Activated CD8-positive, alpha-beta memory T cell treated with anti-CD3 and anti-CD28 coated beads for 4 hours (primary cell): ENCODE measurements at regions not wholly inside any gene's neighbourhood (a gene's known extent, or its start where the extent isn't known, plus 50 kb on each side); places are given as distances from the start of the nearest gene placed in this dataset.
"Not testable (repeated sequence)": the region's sequence is repeated elsewhere in the genome, so short reads cannot be mapped to it uniquely, and the experiment has no call there.

ENCODE experiments used
- DNase-seq, 2 donors: peaks; one replicate each; pipeline ENCODE4 v3.0.0-alpha.2; 2020; ENCODE audit warnings: low read depth in 2 of 2

DNA sequence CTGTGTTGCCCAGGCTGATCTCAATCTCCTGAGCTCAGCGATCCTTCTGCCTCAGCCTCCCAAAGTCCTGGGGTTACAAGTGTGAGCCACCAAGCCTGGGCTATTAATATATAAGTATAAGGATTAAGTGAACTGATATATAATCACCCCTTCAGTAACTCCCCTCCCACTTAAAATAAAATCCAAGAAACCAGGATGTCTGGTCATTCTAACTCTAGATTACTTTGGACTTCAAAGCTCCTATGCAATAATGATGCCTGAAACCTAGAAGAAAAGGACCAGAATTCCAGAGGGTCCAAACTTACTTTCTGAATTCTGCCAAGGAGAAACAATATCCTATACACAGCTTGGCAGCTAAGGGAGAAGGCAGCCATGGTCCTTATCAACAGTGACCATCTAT, 206.8 kb upstream of the ZNF217 start:
- DNase-seq, result no peak

DNA sequence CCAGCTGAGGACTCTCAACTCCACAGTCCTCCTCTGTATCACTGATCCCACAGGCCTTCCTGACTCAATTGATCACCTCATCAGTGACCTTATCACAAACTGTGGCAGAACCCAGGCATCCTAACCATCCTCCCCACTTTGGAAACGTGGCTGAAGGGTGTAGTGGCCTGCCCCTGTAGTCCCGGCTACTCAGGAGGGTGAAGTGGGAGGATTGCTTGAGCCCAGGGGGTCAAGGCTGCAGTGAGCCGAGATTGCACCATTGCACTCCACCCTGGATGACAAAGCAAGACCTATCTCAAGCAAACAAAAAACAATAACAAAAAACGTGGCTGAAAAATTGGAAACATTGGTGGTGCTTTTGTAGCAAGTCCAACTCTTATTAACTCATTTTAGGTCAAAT, 203.4 kb upstream of the ZNF217 start:
- DNase-seq, result no peak

DNA sequence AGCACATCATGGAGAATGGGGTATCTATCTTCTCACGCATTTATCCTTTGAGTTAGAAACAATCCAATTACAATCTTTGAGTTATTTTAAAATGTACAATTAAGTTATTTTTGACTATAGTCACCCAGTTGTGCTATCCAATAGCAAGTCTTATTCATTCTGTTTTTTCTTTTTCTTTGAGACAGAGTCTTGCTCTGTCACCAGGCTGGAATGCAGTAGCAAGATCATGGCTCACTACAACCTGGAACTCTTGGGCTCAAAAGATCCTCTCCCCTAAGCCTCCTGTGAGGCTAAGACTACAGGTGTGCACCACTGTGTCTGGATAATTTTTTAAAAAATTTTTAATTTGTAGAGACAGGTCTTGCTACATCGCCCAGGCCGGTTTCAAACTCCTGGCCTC, 201.5 kb upstream of the ZNF217 start:
- no peak for DNase-seq

DNA sequence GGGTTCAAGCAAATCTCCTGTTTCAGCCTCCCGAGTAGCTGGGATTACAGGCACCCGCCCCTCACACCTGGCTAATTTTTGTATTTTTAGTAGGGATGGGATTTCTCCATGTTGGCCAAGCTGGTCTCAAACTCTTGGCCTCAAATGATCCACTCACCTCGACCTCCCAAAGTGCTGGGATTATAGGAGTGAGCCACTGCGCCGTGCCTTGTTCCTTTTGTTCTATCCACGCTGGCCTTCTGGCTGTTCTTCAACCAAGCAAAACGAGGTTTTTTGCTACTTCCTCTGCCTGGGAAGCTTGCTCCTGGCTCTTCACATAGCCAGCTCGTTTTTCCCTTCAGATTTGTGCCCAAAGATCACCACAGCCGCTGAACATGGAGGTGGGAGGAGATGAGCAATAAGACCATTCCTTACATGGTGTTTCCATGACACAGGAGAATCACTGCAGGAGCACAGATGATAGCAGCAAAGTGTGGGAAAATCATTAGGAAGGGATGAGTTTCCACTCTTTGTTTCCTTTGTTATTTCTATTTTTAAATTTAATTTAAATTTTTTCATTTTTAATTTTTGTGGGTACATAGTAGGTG, 201.0 kb upstream of the ZNF217 start:
- no peak for DNase-seq

DNA sequence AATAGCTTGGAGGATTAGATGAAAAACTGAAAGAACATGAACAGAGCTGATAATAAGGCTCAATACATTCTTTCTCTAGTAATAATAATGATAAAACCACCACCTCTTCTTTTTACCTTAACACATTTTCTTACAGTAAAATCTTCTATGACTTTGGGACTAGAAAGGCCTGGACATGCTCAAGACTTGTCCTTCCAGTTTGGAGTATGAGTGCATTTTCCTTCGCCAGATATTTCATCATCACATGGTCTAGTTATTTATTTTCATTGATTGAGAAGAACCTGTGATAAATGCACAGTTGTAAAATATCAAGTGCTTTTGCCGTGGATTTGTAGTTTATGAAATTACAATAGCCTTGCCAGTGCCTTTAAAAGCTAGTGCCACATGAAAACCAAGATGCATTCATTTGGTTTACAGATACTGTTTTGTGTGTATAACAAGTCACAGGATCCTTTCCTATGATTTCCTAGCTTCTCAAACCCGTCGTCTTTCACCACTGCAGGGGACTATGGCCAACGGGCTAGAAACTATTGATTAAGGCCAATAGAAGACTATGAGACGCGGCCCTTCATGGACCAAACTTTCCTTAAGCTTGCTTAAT, 200.2 kb upstream of the ZNF217 start:
- no peak for DNase-seq

DNA sequence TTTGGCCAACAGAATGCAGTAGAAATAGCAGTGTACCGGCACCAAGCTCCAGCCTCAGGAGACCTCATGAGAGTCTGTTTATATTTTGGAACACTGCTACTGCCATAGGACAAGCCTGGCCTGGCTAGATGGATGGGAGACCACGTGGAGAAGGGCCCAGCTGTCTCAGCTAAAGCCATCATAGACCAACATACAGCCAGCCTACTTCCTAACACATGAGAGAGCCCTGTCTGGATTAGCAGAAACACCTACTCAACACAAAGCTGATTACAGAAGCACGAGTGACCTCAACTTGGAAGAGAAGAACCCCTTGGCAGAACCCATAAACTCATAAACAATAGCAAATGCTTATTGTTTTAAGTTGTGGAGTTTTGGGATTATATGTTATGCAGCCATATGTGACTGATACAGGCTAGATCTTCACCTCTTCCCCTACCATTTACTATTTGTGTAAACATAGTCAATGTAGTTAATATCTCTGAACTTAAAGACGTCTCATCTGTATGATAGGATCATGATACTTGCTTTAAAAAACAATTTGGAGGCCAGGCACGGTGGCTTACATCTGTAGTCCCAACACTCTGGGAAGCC, 199.4 kb upstream of the ZNF217 start:
- no peak for DNase-seq

DNA sequence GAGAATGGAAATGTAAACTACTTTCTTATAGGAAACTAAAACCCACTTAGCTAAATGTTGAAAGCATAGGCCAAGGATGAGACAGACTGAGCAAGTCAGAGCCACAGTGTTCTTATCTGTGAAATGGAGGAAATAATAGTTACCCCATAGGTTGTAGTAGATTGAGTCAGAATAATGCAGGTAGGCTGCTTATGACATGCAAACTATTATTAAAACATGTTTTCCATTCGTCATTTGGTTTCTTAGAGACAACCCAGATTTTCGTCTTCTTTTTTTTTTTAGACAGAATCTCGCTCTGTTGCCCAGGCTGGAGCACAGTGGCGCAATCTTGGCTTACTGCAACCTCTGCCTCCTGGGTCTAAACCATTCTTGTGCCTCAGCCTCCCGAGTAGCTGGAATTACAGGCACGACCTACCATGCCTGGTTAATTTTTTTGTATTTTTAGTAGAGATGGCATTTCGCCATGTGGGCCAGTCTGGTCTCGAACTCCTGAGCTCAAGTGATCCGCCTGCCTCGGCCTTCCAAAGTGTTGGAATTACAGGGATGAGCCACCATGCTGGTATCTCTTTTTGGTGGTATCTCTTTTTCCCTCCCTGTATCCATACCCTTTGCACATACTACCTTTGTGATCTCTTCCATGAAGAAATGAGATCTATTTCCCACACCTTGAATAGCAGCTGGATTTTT, 196.5 kb upstream of the ZNF217 start:
- DNase-seq, result no peak

DNA sequence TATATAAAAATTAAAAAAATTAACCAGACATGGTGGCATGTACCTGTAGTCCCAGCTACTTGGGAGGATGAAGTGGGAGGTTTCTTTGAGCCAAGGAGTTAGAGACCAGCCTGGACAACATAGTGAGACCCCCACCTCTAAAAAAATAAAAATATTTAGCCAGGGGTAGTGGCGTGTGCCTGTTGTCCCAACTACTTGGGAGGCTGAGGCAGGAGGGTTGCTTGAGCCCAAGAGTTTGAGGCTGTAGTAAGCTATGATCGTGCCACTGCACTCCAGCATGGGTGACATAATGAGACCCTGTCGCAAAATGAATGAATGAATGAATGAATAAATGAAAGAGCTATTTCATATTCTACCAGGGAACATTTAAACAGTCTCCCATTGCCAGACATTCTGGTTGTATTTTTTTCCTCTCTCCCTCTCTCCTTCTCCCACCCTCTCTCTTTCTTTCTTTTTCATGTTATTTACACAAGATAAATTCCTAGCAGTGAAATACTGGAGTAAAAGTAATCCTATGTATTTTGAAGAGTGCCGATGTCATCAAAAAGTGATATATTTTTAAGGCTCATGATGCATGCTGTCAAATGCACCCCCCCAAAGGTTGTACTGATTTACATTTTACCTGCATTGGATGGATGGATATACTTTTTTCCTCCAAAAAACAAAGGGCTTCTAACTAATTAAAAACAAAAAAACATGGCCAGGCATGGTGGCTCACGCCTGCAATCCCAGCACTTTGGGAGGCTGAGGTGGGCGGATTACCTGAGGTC, 194.8 kb upstream of the ZNF217 start:
- no peak for DNase-seq

DNA sequence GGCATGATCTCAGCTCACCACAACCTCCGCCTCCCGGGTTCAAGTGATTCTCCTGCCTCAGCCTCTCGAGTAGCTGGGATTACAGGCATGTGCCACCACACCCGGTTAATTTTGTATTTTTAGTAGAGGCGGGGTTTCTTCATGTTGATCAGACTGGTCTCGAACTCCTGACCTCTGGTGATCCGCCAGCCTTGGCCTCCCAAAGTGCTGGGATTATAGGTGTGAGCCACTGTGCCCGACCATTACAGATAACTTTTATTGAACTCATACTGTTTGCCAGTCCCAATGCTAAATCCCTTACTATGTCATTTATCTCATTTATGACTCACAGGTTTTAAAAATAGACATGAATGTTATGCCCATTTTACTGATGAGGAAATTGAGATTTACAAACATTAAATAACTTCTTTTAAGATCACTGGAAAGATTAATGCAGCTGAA, 193.9 kb upstream of the ZNF217 start:
- not testable (repeated sequence) for DNase-seq

DNA sequence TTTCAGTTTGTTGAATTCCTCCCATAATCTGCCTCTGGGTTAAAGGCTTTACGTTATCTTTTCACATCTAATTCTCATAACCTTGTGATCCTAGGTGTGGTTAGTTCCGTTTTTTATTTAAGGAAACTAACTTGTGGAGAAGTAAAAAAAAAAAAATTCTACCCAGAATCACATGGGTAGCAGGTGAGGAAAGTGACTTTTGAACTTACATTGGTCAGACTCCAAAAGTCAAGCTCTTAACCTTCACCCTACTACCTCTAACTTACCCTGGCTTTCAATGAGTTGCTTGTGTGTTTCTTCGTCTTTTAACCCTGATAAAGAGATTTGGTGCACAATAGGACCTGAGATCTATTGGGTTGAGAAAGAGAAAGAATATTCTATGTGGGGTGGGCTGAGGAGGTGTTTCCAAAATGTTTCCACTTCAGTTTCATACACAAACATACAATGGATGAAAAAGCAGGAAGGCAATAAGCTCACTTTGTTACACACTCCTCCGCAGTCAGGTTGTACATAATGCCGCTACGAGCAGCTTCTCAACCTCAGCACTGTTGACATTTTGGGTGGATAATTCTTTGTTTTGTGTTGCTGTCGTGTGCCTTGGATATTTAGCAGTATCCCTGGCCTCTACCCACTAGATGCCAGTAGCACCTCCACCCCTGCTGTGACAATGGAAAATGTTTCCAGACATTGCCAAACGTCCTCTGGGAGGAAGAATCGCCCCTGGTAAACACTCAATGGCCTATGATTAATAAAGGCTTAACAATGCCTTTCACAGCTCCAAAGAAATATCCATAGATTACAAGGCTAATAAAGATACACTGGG, 193.0 kb upstream of the ZNF217 start:
- DNase-seq, result no peak

DNA sequence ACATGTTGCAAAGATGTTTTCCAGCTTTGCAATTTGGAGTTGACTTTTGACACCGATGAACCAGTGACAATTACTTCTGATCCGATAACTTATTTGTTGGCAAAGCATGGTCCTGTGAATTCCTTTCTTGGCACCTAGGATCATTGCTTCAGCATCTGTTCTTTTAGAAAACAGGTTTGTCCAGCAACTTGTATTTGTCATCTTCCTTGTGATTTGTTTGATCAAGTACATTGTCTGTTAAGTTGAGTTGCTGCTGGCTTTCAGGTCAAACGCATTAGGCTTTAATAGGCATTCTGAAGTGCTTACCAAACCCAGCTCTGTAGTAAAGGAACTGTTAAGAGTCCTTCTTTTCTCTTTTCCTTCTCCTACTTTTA, 192.4 kb upstream of the ZNF217 start:
- no peak for DNase-seq

DNA sequence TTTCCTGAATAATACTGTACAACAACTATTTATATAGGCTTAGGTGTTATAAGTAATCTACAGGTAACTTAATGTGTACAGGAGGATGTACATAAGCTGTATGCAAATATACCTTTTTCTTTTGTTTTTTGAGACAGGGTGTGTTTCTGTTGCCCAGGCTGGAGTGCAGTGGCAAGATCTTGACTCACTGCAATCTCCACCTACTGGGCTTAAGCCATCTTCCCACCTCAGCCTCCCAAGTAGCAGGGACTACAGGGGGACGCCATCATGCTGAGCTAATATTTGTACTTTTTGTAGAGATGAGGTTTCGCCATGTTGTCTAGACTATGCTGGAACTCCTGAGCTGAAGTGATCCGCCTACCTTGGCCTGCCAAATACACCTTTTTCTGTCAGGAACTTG, 191.7 kb upstream of the ZNF217 start:
- no peak for DNase-seq

DNA sequence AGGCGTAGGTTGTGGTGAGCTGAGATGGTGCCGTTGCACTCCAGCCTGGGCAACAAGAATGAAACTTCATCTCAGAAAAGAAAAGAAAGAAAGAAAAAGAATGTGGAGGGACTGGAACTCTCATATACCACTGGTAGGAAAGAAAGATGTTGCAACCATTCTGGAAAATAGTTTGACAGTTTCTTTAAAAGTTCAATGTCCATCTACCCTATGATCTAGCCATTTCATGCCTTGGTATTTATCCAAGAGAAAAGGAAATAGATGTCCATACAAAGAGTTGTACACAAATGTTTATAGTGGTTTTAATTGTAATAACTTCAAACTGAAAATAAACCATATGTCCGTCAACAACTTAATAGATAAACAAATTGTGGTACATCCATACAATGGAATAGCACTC, 190.1 kb upstream of the ZNF217 start:
- DNase-seq, result no peak

DNA sequence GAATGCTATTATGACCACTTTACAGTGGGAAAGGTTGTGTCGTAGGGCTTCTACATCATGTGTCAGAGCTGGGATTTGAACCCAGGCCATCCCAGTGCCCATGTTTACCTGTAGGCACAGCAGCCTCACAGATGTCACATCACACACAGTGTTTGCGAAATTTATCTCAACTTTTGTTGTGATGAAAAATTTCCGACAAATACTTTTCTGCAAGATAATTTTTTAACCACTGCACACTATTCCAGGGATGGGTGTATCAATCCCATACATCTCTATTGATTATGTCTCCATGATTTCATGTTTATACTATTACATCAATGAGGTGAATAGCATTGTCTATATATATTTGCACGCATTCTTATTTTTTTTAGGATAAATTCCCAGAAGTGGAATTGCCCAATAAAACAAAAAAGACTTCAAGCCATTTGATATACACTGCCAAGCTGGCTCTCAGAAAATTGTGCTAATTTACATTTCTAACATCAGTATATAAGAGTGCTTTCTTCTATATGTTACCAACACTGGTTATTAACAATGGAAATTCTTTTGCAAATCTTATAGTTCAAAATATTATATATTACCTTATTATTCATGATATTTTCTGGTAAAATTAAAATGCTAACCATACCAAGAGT, 189.1 kb upstream of the ZNF217 start:
- DNase-seq, result no peak

DNA sequence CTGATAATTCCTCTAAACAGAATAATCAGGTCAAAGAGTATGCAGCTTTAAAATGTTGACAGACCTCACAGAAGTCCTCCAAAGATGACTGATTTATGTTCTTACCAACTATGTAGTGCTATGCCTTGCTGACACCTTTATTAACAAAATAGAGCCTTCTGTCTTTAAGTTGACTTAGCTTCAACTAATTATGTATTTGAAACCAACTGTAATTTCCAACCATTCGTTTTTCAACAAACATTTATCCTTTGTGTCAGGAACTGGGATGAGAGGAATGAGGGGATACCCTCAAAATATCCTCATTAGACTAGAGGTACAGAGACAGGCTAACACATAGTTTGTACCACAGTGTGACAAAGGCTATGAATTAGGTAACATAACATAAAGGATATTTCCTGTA, 186.2 kb upstream of the ZNF217 start:
- DNase-seq, result no peak

DNA sequence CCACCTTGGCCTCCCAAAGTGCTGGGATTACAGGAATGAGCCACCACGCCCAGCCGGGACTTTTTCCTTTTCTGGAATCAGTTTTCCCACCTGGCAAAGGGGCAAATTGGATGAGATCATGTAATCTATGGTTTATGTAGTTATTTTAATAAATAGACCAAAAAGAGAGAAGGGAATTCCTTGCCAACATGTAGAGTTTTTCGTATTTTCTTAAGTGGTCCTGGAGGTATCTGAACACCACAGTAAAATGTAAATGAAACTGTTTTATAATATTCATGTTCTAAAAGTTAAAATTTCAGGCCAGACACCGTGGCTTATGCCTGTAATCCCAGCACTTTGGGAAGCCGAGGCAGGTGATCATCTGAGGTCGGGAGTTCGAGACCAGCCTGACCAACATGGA, 185.1 kb upstream of the ZNF217 start:
- no peak for DNase-seq

DNA sequence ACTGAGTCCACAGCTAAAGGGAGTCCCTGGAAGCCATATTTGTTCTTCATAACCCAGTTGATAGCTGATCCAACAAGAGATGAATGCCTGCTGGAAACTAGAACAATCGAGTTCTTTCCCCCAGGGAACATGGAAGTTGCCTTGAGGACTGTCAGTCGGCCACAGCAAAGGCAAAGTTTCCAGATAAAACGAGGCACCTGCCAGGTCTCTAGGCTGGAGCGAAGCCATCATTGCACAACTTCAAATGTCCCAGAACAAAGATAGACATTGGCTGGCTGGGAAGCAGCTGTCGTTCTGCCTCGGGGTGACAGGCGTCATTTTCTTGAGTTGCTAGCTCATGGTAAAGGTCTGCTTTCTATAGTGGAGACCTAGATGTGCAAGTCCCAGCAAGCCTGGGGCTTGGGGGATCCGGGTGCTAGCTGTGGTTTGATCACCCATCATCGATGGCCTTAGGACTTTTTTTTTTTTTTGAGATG, 184.4 kb upstream of the ZNF217 start:
- no peak for DNase-seq

DNA sequence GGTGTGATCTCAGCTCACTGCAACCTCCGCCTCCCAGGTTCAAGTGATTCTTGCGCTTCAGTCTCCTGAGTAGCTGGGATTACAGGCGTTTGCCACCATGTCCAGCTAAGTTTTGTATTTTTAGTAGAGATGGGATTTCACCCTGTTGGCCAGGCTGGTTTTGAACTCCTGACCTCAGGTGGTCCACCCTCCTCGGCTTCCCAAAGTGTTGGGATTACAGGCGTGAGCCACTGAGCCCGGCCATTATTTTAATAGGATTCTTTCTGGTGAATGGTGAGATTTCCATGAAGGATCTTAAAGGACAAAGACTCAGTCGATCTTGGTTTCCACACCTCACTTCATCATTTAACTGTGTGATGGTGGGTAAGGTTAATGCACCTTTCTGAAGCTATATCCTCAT, 183.8 kb upstream of the ZNF217 start:
- DNase-seq, result not testable (repeated sequence)

DNA sequence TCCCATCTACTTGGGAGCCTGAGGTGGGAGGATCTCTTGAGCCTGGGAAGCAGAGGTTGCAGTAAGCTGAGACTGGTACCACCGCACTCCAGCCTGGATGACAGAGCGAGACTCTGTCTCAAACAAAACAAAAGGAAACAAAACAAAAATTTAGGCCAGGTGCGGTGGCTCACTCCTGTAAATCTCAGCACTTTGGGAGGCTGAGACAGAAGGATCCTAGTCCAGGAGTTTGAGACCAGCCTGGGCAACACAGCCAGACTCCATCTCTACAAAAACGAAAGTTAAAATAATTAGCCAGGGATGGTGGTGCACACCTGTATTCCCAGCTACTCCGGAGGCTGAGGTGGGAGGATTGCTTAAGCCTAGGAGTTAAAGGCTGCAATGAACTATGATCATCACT, 183.2 kb upstream of the ZNF217 start:
- no peak for DNase-seq

DNA sequence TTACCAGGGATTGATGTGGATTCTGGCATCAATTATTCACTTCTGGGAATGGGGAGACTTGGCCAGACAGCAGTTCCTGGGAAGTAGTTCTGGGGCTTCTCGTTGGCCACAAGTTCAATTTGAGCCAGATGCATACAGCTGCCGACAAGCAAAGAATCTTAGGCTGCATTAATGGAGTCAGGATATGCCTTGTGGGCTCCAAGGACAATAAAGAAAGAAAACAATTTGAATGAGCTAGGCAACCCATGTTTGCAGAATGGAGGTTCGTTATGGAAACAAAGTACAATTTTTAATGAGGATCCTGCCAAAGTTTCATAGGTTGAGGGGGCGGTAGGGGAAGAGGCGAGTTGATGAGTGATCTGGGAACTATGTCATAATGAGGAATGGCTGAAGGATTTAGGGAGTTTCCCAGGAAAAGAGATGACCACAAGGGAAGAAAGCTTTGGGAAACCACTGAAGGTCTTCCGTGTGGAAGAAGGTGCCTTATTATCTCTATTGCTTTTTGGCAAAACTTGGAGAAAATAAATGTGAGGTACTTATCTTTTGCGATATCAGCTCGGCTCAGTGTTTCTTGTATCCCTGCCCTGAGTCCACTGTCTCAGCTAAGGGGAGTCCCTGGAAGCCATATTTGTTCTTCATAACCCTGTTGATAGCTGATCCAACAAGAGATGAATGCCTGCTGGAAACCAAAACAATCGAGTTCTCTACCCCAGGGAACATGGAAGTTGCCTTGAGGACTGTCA, 181.0 kb upstream of the ZNF217 start:
- DNase-seq, result no peak
